Activated CD8-positive, alpha-beta T cell treated with anti-CD3 and anti-CD28 coated beads for 36 hours (primary cell): ENCODE measurements at regions not wholly inside any gene's neighbourhood (a gene's known extent, or its start where the extent isn't known, plus 50 kb on each side); places are given as distances from the start of the nearest gene placed in this dataset.

ENCODE experiments used
- ATAC-seq: fragments of 200-7000 bp; cut with Tn5 transposase; one replicate; pipeline ENCODE4 v1.10.0; 2021; ENCODE audit warnings: mild to moderate bottlenecking, moderate library complexity
- CTCF ChIA-PET: fragments of 350-600 bp; sonication (Branson Sonifier 250); formaldehyde crosslinking; loops from one replicate; lab custom pipeline; 2021; ENCODE audit warnings: antibody characterized with exemption; lab: Charles Lee
- POLR2A ChIA-PET: fragments of 350-600 bp; sonication (Branson Sonifier 250); formaldehyde crosslinking; loops from one replicate; lab custom pipeline; 2021; ENCODE audit warnings: antibody characterized with exemption; lab: Charles Lee
- DNase-seq: peaks from one replicate; pipeline ENCODE4 v3.0.0-alpha.2; 2020
- H3K27ac Mint-ChIP-seq: one replicate; pipeline ENCODE4 v1.8.0; 2021; ENCODE audit warnings: mild to moderate bottlenecking, mixed read lengths
- H3K27me3 Mint-ChIP-seq: one replicate; pipeline ENCODE4 v1.8.0; 2021; ENCODE audit warnings: mixed read lengths
- H3K36me3 Mint-ChIP-seq: one replicate; pipeline ENCODE4 v1.8.0; 2021; ENCODE audit warnings: low read depth, mixed read lengths
- H3K4me1 Mint-ChIP-seq: one replicate; pipeline ENCODE4 v1.8.0; 2021; ENCODE audit warnings: low read depth, mixed read lengths
- H3K4me3 Mint-ChIP-seq: one replicate; pipeline ENCODE4 v1.8.0; 2021; ENCODE audit warnings: mild to moderate bottlenecking, moderate library complexity, mixed read lengths
- H3K9me3 Mint-ChIP-seq: one replicate; pipeline ENCODE4 v1.8.0; 2021; ENCODE audit warnings: mixed read lengths
- CTCF ChIP-seq: fragments of 200-600 bp; IDR thresholded peaks from one replicate; pipeline ENCODE4 v1.8.0; 2022; ENCODE audit warnings: antibody characterized with exemption, mild to moderate bottlenecking
- intact Hi-C: fragments of 100-400 bp; cut with micrococcal nuclease; formaldehyde crosslinking; loops from one replicate; pipeline ENCODE4 v1.10.0; 2022

GRCh38 chr1:55844322-55844721 lies 629.2 kb upstream of the USP24 start:
- intact Hi-C loops: no loop called here
- Mint-ChIP-seq H3K27me3 (peaks cover 4% of the 10 kb centered on the region), H3K27ac (no peak overlapping the region), H3K4me1 (no peaks in the 10 kb centered on the region), H3K9me3 (no peaks in the 10 kb centered on the region), H3K4me3 (no peak overlapping the region), H3K36me3 (no peaks in the 10 kb centered on the region)
- CTCF ChIA-PET: no interaction called here
- no peak for TF ChIP-seq CTCF
- DNase-seq: no peak
- POLR2A ChIA-PET: no interaction called here
- ATAC-seq: no peak

GRCh38 chr1:55839626-55840025 lies 624.5 kb upstream of the USP24 start:
- Mint-ChIP-seq H3K4me3 (no peak overlapping the region), H3K36me3 (no peaks in the 10 kb centered on the region), H3K9me3 (no peaks in the 10 kb centered on the region), H3K27ac (no peak overlapping the region), H3K4me1 (no peaks in the 10 kb centered on the region), H3K27me3 (peaks cover 4% of the 10 kb centered on the region)
- ChIA-PET CTCF (no interaction called here), POLR2A (no interaction called here)
- DNase-seq (no peak), ATAC-seq (no peak)
- intact Hi-C loops: no loop called here
- TF ChIP-seq CTCF: no peak

GRCh38 chr1:55839221-55839620 lies 624.1 kb upstream of the USP24 start:
- TF ChIP-seq CTCF: no peak
- H3K27ac Mint-ChIP-seq: no peak overlapping the region
- no peaks in the 10 kb centered on the region for H3K9me3 Mint-ChIP-seq
- H3K27me3 Mint-ChIP-seq: peaks cover 4% of the 10 kb centered on the region
- DNase-seq (no peak), ATAC-seq (no peak)
- intact Hi-C loops: no loop called here
- H3K4me3 Mint-ChIP-seq: no peak overlapping the region
- CTCF ChIA-PET: no interaction called here
- H3K36me3 Mint-ChIP-seq: no peaks in the 10 kb centered on the region
- POLR2A ChIA-PET: no interaction called here
- no peaks in the 10 kb centered on the region for H3K4me1 Mint-ChIP-seq

GRCh38 chr1:55836086-55836485 lies 620.9 kb upstream of the USP24 start:
- no peaks in the 10 kb centered on the region for H3K36me3 Mint-ChIP-seq
- ATAC-seq: no peak
- no peaks in the 10 kb centered on the region for H3K4me1 Mint-ChIP-seq
- CTCF ChIA-PET: no interaction called here
- H3K27ac Mint-ChIP-seq: no peak overlapping the region
- intact Hi-C loops: no loop called here
- H3K9me3 Mint-ChIP-seq: no peaks in the 10 kb centered on the region
- POLR2A ChIA-PET: no interaction called here
- peaks cover 6% of the 10 kb centered on the region for H3K27me3 Mint-ChIP-seq
- TF ChIP-seq CTCF: no peak
- no peak overlapping the region for H3K4me3 Mint-ChIP-seq
- DNase-seq: no peak

- Mint-ChIP-seq H3K4me3 (no peak overlapping the region), H3K9me3 (no peaks in the 10 kb centered on the region), H3K36me3 (no peaks in the 10 kb centered on the region), H3K4me1 (no peaks in the 10 kb centered on the region), H3K27ac (no peak overlapping the region), H3K27me3 (peaks cover 3% of the 10 kb centered on the region)
- TF ChIP-seq CTCF: no peak
- CTCF ChIA-PET: no interaction called here
- intact Hi-C loops: no loop called here
- ATAC-seq (no peak), DNase-seq (no peak)
- POLR2A ChIA-PET: no interaction called here
These were observed 618.4 kb upstream of the USP24 start for GRCh38 chr1:55833529-55834091.
